ENCODE measurements at regions not wholly inside any gene's neighbourhood (a gene's known extent, or its start where the extent isn't known, plus 50 kb on each side); places are given as distances from the start of the nearest gene placed in this dataset.

DNA sequence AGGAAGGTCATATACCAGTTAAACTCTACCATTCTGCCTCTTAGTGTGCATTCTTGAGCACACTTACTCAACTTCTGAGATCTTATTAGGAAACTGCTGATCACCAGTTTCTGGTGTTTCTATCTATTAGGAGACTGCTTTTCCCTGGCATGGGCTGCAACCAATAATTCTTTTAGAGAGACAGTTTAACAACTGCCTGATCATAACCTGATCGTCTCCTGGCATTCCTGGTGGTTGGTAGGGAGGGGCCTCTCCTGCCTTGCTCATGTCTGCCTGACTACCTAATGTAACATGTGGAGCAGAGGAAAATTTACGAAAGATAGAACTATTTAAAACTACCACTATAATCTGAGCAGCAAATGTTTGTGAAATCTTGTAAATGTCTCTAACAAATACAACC lies 75.3 kb upstream of the MGAT4C start:
- Histone ChIP-seq H3K4me1 (ENCODE audit: control insufficient read depth in 2 of 2, insufficient read depth in 2 of 2, low read length in 2 of 2) (no peaks in the 10 kb centered on the region), H3K79me2 (ENCODE audit: control insufficient read depth, insufficient read depth, low read length) (no peaks in the 10 kb centered on the region), H3K27me3 (replicated peaks in 1 of 4; ENCODE audit: control extremely low read depth in 1 of 4, control insufficient read depth in 3 of 4, insufficient read depth in 4 of 4, low read length in 3 of 4) (no peaks in the 10 kb centered on the region), H3K4me3 (ENCODE audit: control extremely low read depth in 1 of 5, extremely low read depth in 1 of 5, insufficient read depth in 1 of 5, low read depth in 2 of 5, low read length in 4 of 5) (no peak overlapping the region), H3K9me3 (ENCODE audit: control extremely low read depth in 1 of 3, control insufficient read depth in 2 of 3, insufficient read depth in 1 of 3, low read length in 2 of 3) (no peaks in the 10 kb centered on the region), H3K36me3 (replicated peaks in 1 of 2; ENCODE audit: control extremely low read depth in 1 of 2, control insufficient read depth in 1 of 2, extremely low read depth in 1 of 2, insufficient read depth in 2 of 2, low read length in 1 of 2) (no peaks in the 10 kb centered on the region), H2AFZ (ENCODE audit: insufficient read depth, low read depth, low read length, poor library complexity, severe bottlenecking) (no peak overlapping the region), H3K9ac (ENCODE audit: low read length) (no peak overlapping the region), H3K4me2 (replicated peaks; ENCODE audit: low read depth, low read length, poor library complexity, severe bottlenecking) (no peak overlapping the region), H4K20me1 (ENCODE audit: control insufficient read depth, insufficient read depth, low read length, poor library complexity, severe bottlenecking) (no peaks in the 10 kb centered on the region), H3K27ac (ENCODE audit: low read length in 2 of 2) (no peak overlapping the region)
- Mint-ChIP-seq H3K4me3 (no peak overlapping the region), H3K9me3 (ENCODE audit: insufficient read depth) (no peaks in the 10 kb centered on the region), H3K27ac (no peak overlapping the region), H3K27me3 (no peaks in the 10 kb centered on the region), H3K4me1 (no peaks in the 10 kb centered on the region)
- ChIA-PET POLR2A (no interaction called here), CTCF (no interaction called here)
- ATAC-seq (ENCODE audit: low read depth) (no peak), DNase-seq (no peak)
- no CpG with 5 or more reads among the region's 2 CpGs for whole genome bisulfite sequencing (ENCODE audit: insufficient coverage)
- no peak for TF ChIP-seq EZH2 (IDR thresholded peaks at IDR 0.05; ENCODE audit: borderline replicate concordance, insufficient read depth, low read depth, low read length, poor library complexity, severe bottlenecking)
- TF ChIP-seq, protein P1, sequence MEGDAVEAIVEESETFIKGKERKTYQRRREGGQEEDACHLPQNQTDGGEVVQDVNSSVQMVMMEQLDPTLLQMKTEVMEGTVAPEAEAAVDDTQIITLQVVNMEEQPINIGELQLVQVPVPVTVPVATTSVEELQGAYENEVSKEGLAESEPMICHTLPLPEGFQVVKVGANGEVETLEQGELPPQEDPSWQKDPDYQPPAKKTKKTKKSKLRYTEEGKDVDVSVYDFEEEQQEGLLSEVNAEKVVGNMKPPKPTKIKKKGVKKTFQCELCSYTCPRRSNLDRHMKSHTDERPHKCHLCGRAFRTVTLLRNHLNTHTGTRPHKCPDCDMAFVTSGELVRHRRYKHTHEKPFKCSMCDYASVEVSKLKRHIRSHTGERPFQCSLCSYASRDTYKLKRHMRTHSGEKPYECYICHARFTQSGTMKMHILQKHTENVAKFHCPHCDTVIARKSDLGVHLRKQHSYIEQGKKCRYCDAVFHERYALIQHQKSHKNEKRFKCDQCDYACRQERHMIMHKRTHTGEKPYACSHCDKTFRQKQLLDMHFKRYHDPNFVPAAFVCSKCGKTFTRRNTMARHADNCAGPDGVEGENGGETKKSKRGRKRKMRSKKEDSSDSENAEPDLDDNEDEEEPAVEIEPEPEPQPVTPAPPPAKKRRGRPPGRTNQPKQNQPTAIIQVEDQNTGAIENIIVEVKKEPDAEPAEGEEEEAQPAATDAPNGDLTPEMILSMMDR (IDR thresholded peaks at IDR 0.05), result no peak
- intact Hi-C loops (cut with micrococcal nuclease), result no loop called here

DNA sequence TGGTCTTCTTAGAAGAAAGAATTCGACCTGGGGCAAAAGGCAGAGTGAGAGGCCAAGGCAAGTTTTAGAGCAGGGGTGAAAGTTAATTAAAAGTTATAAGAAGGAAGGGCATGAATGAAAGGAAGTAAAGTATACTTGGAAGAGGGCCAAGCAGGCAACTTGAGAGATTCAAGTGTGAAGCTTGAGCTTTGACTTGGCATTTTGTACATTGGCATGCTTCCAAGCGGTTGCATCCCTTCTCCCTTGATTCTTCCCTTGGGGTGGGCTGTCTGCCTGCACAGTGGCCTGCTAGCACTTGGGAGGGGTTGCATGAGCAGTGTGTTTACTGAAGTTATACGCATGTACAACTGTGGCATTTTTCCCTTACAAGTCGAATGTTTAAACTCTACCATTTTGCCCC lies 74.8 kb upstream of the MGAT4C start:
- intact Hi-C loops (cut with micrococcal nuclease), result no loop called here
- Histone ChIP-seq H3K9me3 (ENCODE audit: control extremely low read depth in 1 of 3, control insufficient read depth in 2 of 3, insufficient read depth in 1 of 3, low read length in 2 of 3) (no peaks in the 10 kb centered on the region), H3K4me2 (replicated peaks; ENCODE audit: low read depth, low read length, poor library complexity, severe bottlenecking) (no peak overlapping the region), H4K20me1 (ENCODE audit: control insufficient read depth, insufficient read depth, low read length, poor library complexity, severe bottlenecking) (no peaks in the 10 kb centered on the region), H3K27me3 (replicated peaks in 1 of 4; ENCODE audit: control extremely low read depth in 1 of 4, control insufficient read depth in 3 of 4, insufficient read depth in 4 of 4, low read length in 3 of 4) (no peaks in the 10 kb centered on the region), H3K79me2 (ENCODE audit: control insufficient read depth, insufficient read depth, low read length) (no peaks in the 10 kb centered on the region), H3K36me3 (replicated peaks in 1 of 2; ENCODE audit: control extremely low read depth in 1 of 2, control insufficient read depth in 1 of 2, extremely low read depth in 1 of 2, insufficient read depth in 2 of 2, low read length in 1 of 2) (no peaks in the 10 kb centered on the region), H3K4me3 (ENCODE audit: control extremely low read depth in 1 of 5, extremely low read depth in 1 of 5, insufficient read depth in 1 of 5, low read depth in 2 of 5, low read length in 4 of 5) (no peak overlapping the region), H2AFZ (ENCODE audit: insufficient read depth, low read depth, low read length, poor library complexity, severe bottlenecking) (no peak overlapping the region), H3K27ac (ENCODE audit: low read length in 2 of 2) (no peak overlapping the region), H3K4me1 (ENCODE audit: control insufficient read depth in 2 of 2, insufficient read depth in 2 of 2, low read length in 2 of 2) (no peaks in the 10 kb centered on the region), H3K9ac (ENCODE audit: low read length) (no peak overlapping the region)
- Mint-ChIP-seq H3K27ac (no peak overlapping the region), H3K27me3 (no peaks in the 10 kb centered on the region), H3K9me3 (ENCODE audit: insufficient read depth) (no peaks in the 10 kb centered on the region), H3K4me3 (no peak overlapping the region), H3K4me1 (no peaks in the 10 kb centered on the region)
- no peak for DNase-seq
- no peak for TF ChIP-seq EZH2 (IDR thresholded peaks at IDR 0.05; ENCODE audit: borderline replicate concordance, insufficient read depth, low read depth, low read length, poor library complexity, severe bottlenecking)
- TF ChIP-seq, protein P1 (IDR thresholded peaks at IDR 0.05), result no peak
- WGBS (ENCODE audit: insufficient coverage), result 100% methylated on average over 1 of the region's 4 CpGs
- no peak for ATAC-seq (ENCODE audit: low read depth)
- POLR2A ChIA-PET, result no interaction called here
- CTCF ChIA-PET, result no interaction called here

Data from B cell (primary cell).